ENCODE measurements at regions not wholly inside any gene's neighbourhood (a gene's known extent, or its start where the extent isn't known, plus 50 kb on each side); places are given as distances from the start of the nearest gene placed in this dataset.

- Histone ChIP-seq H3K27ac (ENCODE audit: low read length) (no peak overlapping the region), H3K9me3 (ENCODE audit: control insufficient read depth in 1 of 2, low read length in 2 of 2) (no peaks in the 10 kb centered on the region), H3K36me3 (ENCODE audit: control insufficient read depth in 1 of 2, insufficient read depth in 2 of 2, low read length in 2 of 2) (no peaks in the 10 kb centered on the region), H3K4me1 (ENCODE audit: control insufficient read depth in 1 of 2, insufficient read depth in 2 of 2, low read length in 2 of 2) (peaks cover 7 to 29% of the 10 kb centered on the region in 2 donors), H3K27me3 (ENCODE audit: low read depth, low read length) (no peaks in the 10 kb centered on the region), H3K4me3 (ENCODE audit: low read depth in 1 of 2, low read length in 2 of 2) (no peak overlapping the region)
Measured at GRCh38 chr10:78513986-78514385, 480.3 kb downstream of the RPS24 start.

- Histone ChIP-seq H3K4me1 (ENCODE audit: control insufficient read depth in 1 of 2, insufficient read depth in 2 of 2, low read length in 2 of 2) (peaks cover 7 to 29% of the 10 kb centered on the region in 2 donors), H3K9me3 (ENCODE audit: control insufficient read depth in 1 of 2, low read length in 2 of 2) (no peaks in the 10 kb centered on the region), H3K36me3 (ENCODE audit: control insufficient read depth in 1 of 2, insufficient read depth in 2 of 2, low read length in 2 of 2) (no peaks in the 10 kb centered on the region), H3K4me3 (ENCODE audit: low read depth in 1 of 2, low read length in 2 of 2) (no peak overlapping the region), H3K27me3 (ENCODE audit: low read depth, low read length) (no peaks in the 10 kb centered on the region), H3K27ac (ENCODE audit: low read length) (no peak overlapping the region)
Measured at GRCh38 chr10:78514459-78514858, 480.8 kb downstream of the RPS24 start.

- H3K4me1 ChIP-seq (ENCODE audit: control insufficient read depth in 1 of 2, insufficient read depth in 2 of 2, low read length in 2 of 2) = peaks cover 7 to 24% of the 10 kb centered on the region in 2 donors
- no peak overlapping the region for H3K4me3 ChIP-seq (ENCODE audit: low read depth in 1 of 2, low read length in 2 of 2)
- no peaks in the 10 kb centered on the region for H3K36me3 ChIP-seq (ENCODE audit: control insufficient read depth in 1 of 2, insufficient read depth in 2 of 2, low read length in 2 of 2)
- no peaks in the 10 kb centered on the region for H3K27me3 ChIP-seq (ENCODE audit: low read depth, low read length)
- H3K27ac ChIP-seq (ENCODE audit: low read length) = no peak overlapping the region
- no peaks in the 10 kb centered on the region for H3K9me3 ChIP-seq (ENCODE audit: control insufficient read depth in 1 of 2, low read length in 2 of 2)
Measured at GRCh38 chr10:78515038-78515872, 481.6 kb downstream of the RPS24 start.

- Histone ChIP-seq H3K36me3 (ENCODE audit: control insufficient read depth in 1 of 2, insufficient read depth in 2 of 2, low read length in 2 of 2) (no peaks in the 10 kb centered on the region), H3K9me3 (ENCODE audit: control insufficient read depth in 1 of 2, low read length in 2 of 2) (no peaks in the 10 kb centered on the region), H3K27ac (ENCODE audit: low read length) (no peak overlapping the region), H3K4me3 (ENCODE audit: low read depth in 1 of 2, low read length in 2 of 2) (no peak overlapping the region), H3K27me3 (ENCODE audit: low read depth, low read length) (no peaks in the 10 kb centered on the region), H3K4me1 (ENCODE audit: control insufficient read depth in 1 of 2, insufficient read depth in 2 of 2, low read length in 2 of 2) (peaks cover 7 to 18% of the 10 kb centered on the region in 2 donors)
Measured at GRCh38 chr10:78515873-78516153, 482.1 kb downstream of the RPS24 start.

- Histone ChIP-seq H3K4me1 (ENCODE audit: control insufficient read depth in 1 of 2, insufficient read depth in 2 of 2, low read length in 2 of 2) (peaks cover 5 to 14% of the 10 kb centered on the region in 2 donors), H3K27ac (ENCODE audit: low read length) (no peak overlapping the region), H3K9me3 (ENCODE audit: control insufficient read depth in 1 of 2, low read length in 2 of 2) (no peaks in the 10 kb centered on the region), H3K27me3 (ENCODE audit: low read depth, low read length) (no peaks in the 10 kb centered on the region), H3K4me3 (ENCODE audit: low read depth in 1 of 2, low read length in 2 of 2) (no peak overlapping the region), H3K36me3 (ENCODE audit: control insufficient read depth in 1 of 2, insufficient read depth in 2 of 2, low read length in 2 of 2) (no peaks in the 10 kb centered on the region)
Measured at GRCh38 chr10:78516236-78516635, 482.6 kb downstream of the RPS24 start.

GRCh38 chr10:78516756-78517155 lies 483.1 kb downstream of the RPS24 start:
- H3K9me3 ChIP-seq (ENCODE audit: control insufficient read depth in 1 of 2, low read length in 2 of 2) = no peaks in the 10 kb centered on the region
- H3K4me1 ChIP-seq (ENCODE audit: control insufficient read depth in 1 of 2, insufficient read depth in 2 of 2, low read length in 2 of 2) = peaks cover 0 to 14% of the 10 kb centered on the region in 2 donors
- no peaks in the 10 kb centered on the region for H3K36me3 ChIP-seq (ENCODE audit: control insufficient read depth in 1 of 2, insufficient read depth in 2 of 2, low read length in 2 of 2)
- no peak overlapping the region for H3K27ac ChIP-seq (ENCODE audit: low read length)
- no peaks in the 10 kb centered on the region for H3K27me3 ChIP-seq (ENCODE audit: low read depth, low read length)
- no peak overlapping the region for H3K4me3 ChIP-seq (ENCODE audit: low read depth in 1 of 2, low read length in 2 of 2)

GRCh38 chr10:78518224-78518623 lies 484.6 kb downstream of the RPS24 start:
- no peak overlapping the region for H3K27ac ChIP-seq (ENCODE audit: low read length)
- no peak overlapping the region for H3K4me3 ChIP-seq (ENCODE audit: low read depth in 1 of 2, low read length in 2 of 2)

GRCh38 chr10:78520737-78521430 lies 487.2 kb downstream of the RPS24 start:
- Histone ChIP-seq H3K9me3 (ENCODE audit: control insufficient read depth in 1 of 2, low read length in 2 of 2) (no peaks in the 10 kb centered on the region), H3K4me3 (ENCODE audit: low read depth in 1 of 2, low read length in 2 of 2) (no peak overlapping the region), H3K27me3 (ENCODE audit: low read depth, low read length) (no peaks in the 10 kb centered on the region), H3K4me1 (ENCODE audit: control insufficient read depth in 1 of 2, insufficient read depth in 2 of 2, low read length in 2 of 2) (peaks cover 0 to 6% of the 10 kb centered on the region in 2 donors), H3K36me3 (ENCODE audit: control insufficient read depth in 1 of 2, insufficient read depth in 2 of 2, low read length in 2 of 2) (no peaks in the 10 kb centered on the region), H3K27ac (ENCODE audit: low read length) (no peak overlapping the region)

More at GRCh38 chr10:78518224-78518623, 484.6 kb downstream of the RPS24 start:
- Histone ChIP-seq H3K27me3 (ENCODE audit: low read depth, low read length) (no peaks in the 10 kb centered on the region), H3K4me1 (ENCODE audit: control insufficient read depth in 1 of 2, insufficient read depth in 2 of 2, low read length in 2 of 2) (peaks cover 0 to 14% of the 10 kb centered on the region in 2 donors), H3K36me3 (ENCODE audit: control insufficient read depth in 1 of 2, insufficient read depth in 2 of 2, low read length in 2 of 2) (no peaks in the 10 kb centered on the region), H3K9me3 (ENCODE audit: control insufficient read depth in 1 of 2, low read length in 2 of 2) (no peaks in the 10 kb centered on the region)

GRCh38 chr10:78523453-78523852 lies 489.8 kb downstream of the RPS24 start:
- no peak overlapping the region for H3K27ac ChIP-seq (ENCODE audit: low read length)
- no peaks in the 10 kb centered on the region for H3K9me3 ChIP-seq (ENCODE audit: control insufficient read depth in 1 of 2, low read length in 2 of 2)
- no peaks in the 10 kb centered on the region for H3K27me3 ChIP-seq (ENCODE audit: low read depth, low read length)
- H3K36me3 ChIP-seq (ENCODE audit: control insufficient read depth in 1 of 2, insufficient read depth in 2 of 2, low read length in 2 of 2) = no peaks in the 10 kb centered on the region
- H3K4me3 ChIP-seq (ENCODE audit: low read depth in 1 of 2, low read length in 2 of 2) = no peak overlapping the region
- no peaks in the 10 kb centered on the region for H3K4me1 ChIP-seq (ENCODE audit: control insufficient read depth in 1 of 2, insufficient read depth in 2 of 2, low read length in 2 of 2)

- no peaks in the 10 kb centered on the region for H3K27me3 ChIP-seq (ENCODE audit: low read depth, low read length)
- no peaks in the 10 kb centered on the region for H3K36me3 ChIP-seq (ENCODE audit: control insufficient read depth in 1 of 2, insufficient read depth in 2 of 2, low read length in 2 of 2)
- H3K4me1 ChIP-seq (ENCODE audit: control insufficient read depth in 1 of 2, insufficient read depth in 2 of 2, low read length in 2 of 2) = no peaks in the 10 kb centered on the region
- no peaks in the 10 kb centered on the region for H3K9me3 ChIP-seq (ENCODE audit: control insufficient read depth in 1 of 2, low read length in 2 of 2)
- no peak overlapping the region for H3K4me3 ChIP-seq (ENCODE audit: low read depth in 1 of 2, low read length in 2 of 2)
- H3K27ac ChIP-seq (ENCODE audit: low read length) = no peak overlapping the region
Measured at GRCh38 chr10:78524342-78524741, 490.7 kb downstream of the RPS24 start.

- H3K36me3 ChIP-seq (ENCODE audit: control insufficient read depth in 1 of 2, insufficient read depth in 2 of 2, low read length in 2 of 2) = no peaks in the 10 kb centered on the region
- no peak overlapping the region for H3K4me3 ChIP-seq (ENCODE audit: low read depth in 1 of 2, low read length in 2 of 2)
- H3K4me1 ChIP-seq (ENCODE audit: control insufficient read depth in 1 of 2, insufficient read depth in 2 of 2, low read length in 2 of 2) = no peaks in the 10 kb centered on the region
- H3K27me3 ChIP-seq (ENCODE audit: low read depth, low read length) = no peaks in the 10 kb centered on the region
- no peaks in the 10 kb centered on the region for H3K9me3 ChIP-seq (ENCODE audit: control insufficient read depth in 1 of 2, low read length in 2 of 2)
- no peak overlapping the region for H3K27ac ChIP-seq (ENCODE audit: low read length)
Measured at GRCh38 chr10:78524941-78525340, 491.3 kb downstream of the RPS24 start.

Data from muscle layer of duodenum (tissue), 2 donors.